ENCODE measurements at regions not wholly inside any gene's neighbourhood (a gene's known extent, or its start where the extent isn't known, plus 50 kb on each side); places are given as distances from the start of the nearest gene placed in this dataset.
"Not testable (repeated sequence)": the region's sequence is repeated elsewhere in the genome, so short reads cannot be mapped to it uniquely, and the experiment has no call there.

DNA sequence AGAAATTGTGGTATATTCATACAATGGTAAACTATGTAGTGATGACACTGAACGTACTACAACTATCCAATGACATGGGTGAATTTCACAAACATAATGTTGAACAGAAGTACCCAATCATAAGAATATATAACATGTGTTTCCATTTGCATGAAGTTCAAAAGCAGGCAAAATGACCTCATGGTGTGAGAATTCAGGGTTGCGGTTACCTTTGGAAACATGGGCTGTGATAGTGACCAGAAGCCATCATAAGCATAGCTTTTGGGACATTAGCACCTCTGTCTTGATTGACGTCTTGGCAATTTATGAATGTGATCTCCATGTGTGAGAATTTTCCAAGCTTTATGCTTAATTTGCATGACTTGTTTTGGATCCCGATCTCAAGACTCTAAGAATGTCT, 500.1 kb upstream of the JAG1 start:
- no peaks in the 10 kb centered on the region for H3K36me3 ChIP-seq (ENCODE audit: control insufficient read depth in 4 of 4, insufficient read depth in 4 of 4, low read length in 3 of 4)
- POLR2A ChIA-PET: no interaction called here
- H3K9me3 ChIP-seq (ENCODE audit: control extremely low read depth in 1 of 5, control insufficient read depth in 4 of 5, insufficient read depth in 2 of 5, low read depth in 1 of 5, low read length in 4 of 5): no peaks in the 10 kb centered on the region
- no peak overlapping the region for H3K4me3 ChIP-seq (ENCODE audit: control insufficient read depth in 1 of 7, extremely low read depth in 1 of 7, insufficient read depth in 4 of 7, low read depth in 2 of 7, low read length in 6 of 7)
- H3K4me1 ChIP-seq (ENCODE audit: control extremely low read depth in 1 of 4, control insufficient read depth in 4 of 4, insufficient read depth in 4 of 4, low read length in 3 of 4): peaks cover 0 to 24% (median 10%) of the 10 kb centered on the region in 4 experiments
- DNase-seq: no peak
- 97% methylated on average over 3 of the region's 4 CpGs for WGBS (ENCODE audit: insufficient coverage)
- H3K27ac ChIP-seq (ENCODE audit: insufficient read depth in 1 of 2, low read depth in 1 of 2, low read length in 2 of 2, poor library complexity in 1 of 2, severe bottlenecking in 2 of 2): no peak overlapping the region
- CTCF ChIA-PET: interaction anchor here (1.0 kb wide), 1 partner anchor 15 kb away, joined by 3 read pairs; no protein-coding TSS in a partner anchor
- no peaks in the 10 kb centered on the region for H3K27me3 ChIP-seq (replicated peaks in 2 of 5; ENCODE audit: control insufficient read depth in 4 of 5, insufficient read depth in 5 of 5, low read length in 4 of 5)

DNA sequence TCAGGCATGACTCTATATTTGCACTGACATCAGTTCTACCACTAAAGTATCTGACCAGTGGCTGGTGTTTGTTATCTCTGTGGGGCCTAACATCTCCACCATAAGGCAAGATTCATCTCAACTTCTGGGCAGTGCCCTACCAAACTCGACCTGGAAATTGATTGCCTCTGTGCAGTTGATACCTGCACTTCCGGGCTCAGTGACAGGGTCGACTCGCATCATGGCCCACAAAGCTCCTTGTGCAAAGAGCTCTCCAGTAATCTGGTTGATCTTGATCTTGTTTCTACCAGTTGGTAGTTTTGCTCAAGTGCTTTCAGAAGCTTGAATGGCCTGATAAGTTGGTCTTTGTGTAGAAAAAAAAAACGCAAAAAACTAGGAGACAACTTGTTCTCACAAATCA, 501.1 kb upstream of the JAG1 start:
- Histone ChIP-seq H3K27me3 (replicated peaks in 2 of 5; ENCODE audit: control insufficient read depth in 4 of 5, insufficient read depth in 5 of 5, low read length in 4 of 5) (no peaks in the 10 kb centered on the region), H3K9me3 (ENCODE audit: control extremely low read depth in 1 of 5, control insufficient read depth in 4 of 5, insufficient read depth in 2 of 5, low read depth in 1 of 5, low read length in 4 of 5) (no peaks in the 10 kb centered on the region), H3K4me1 (ENCODE audit: control extremely low read depth in 1 of 4, control insufficient read depth in 4 of 4, insufficient read depth in 4 of 4, low read length in 3 of 4) (peaks cover 0 to 18% (median 5%) of the 10 kb centered on the region in 4 experiments), H3K27ac (ENCODE audit: insufficient read depth in 1 of 2, low read depth in 1 of 2, low read length in 2 of 2, poor library complexity in 1 of 2, severe bottlenecking in 2 of 2) (no peak overlapping the region), H3K4me3 (ENCODE audit: control insufficient read depth in 1 of 7, extremely low read depth in 1 of 7, insufficient read depth in 4 of 7, low read depth in 2 of 7, low read length in 6 of 7) (no peak overlapping the region), H3K36me3 (ENCODE audit: control insufficient read depth in 4 of 4, insufficient read depth in 4 of 4, low read length in 3 of 4) (no peaks in the 10 kb centered on the region)
- 39% methylated on average over 4 of the region's 5 CpGs for WGBS (ENCODE audit: insufficient coverage)
- ChIA-PET CTCF (no interaction called here), POLR2A (no interaction called here)
- DNase-seq: no peak

DNA sequence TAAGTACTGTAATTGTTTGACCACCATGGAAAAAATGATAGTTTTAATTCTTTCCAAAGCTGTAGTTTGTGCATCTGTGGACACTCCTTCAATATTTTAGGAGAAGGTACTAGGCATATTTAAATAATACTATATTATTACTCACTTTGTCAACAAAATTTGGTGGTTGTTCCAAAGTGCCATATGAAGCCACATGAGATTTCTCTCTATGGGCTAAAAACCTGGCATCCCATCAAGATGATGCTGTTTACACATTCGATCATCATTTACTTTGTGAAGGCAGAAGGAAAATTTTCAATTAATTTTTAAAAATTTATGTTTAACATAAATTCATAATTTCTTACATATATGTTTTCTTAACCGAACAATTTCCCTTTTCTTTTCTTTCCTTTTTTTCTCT, 502.6 kb upstream of the JAG1 start:
- no CpG with 5 or more reads among the region's 2 CpGs for WGBS (ENCODE audit: insufficient coverage)
- POLR2A ChIA-PET: no interaction called here
- no peak for DNase-seq
- Histone ChIP-seq H3K4me3 (ENCODE audit: control insufficient read depth in 1 of 7, extremely low read depth in 1 of 7, insufficient read depth in 4 of 7, low read depth in 2 of 7, low read length in 6 of 7) (no peak overlapping the region), H3K4me1 (ENCODE audit: control extremely low read depth in 1 of 4, control insufficient read depth in 4 of 4, insufficient read depth in 4 of 4, low read length in 3 of 4) (peaks cover 0 to 4% (median 0%) of the 10 kb centered on the region in 4 experiments), H3K27me3 (replicated peaks in 2 of 5; ENCODE audit: control insufficient read depth in 4 of 5, insufficient read depth in 5 of 5, low read length in 4 of 5) (no peaks in the 10 kb centered on the region), H3K27ac (ENCODE audit: insufficient read depth in 1 of 2, low read depth in 1 of 2, low read length in 2 of 2, poor library complexity in 1 of 2, severe bottlenecking in 2 of 2) (no peak overlapping the region), H3K36me3 (ENCODE audit: control insufficient read depth in 4 of 4, insufficient read depth in 4 of 4, low read length in 3 of 4) (no peaks in the 10 kb centered on the region), H3K9me3 (ENCODE audit: control extremely low read depth in 1 of 5, control insufficient read depth in 4 of 5, insufficient read depth in 2 of 5, low read depth in 1 of 5, low read length in 4 of 5) (peaks cover 0 to 9% (median 0%) of the 10 kb centered on the region in 5 experiments)
- CTCF ChIA-PET: no interaction called here

DNA sequence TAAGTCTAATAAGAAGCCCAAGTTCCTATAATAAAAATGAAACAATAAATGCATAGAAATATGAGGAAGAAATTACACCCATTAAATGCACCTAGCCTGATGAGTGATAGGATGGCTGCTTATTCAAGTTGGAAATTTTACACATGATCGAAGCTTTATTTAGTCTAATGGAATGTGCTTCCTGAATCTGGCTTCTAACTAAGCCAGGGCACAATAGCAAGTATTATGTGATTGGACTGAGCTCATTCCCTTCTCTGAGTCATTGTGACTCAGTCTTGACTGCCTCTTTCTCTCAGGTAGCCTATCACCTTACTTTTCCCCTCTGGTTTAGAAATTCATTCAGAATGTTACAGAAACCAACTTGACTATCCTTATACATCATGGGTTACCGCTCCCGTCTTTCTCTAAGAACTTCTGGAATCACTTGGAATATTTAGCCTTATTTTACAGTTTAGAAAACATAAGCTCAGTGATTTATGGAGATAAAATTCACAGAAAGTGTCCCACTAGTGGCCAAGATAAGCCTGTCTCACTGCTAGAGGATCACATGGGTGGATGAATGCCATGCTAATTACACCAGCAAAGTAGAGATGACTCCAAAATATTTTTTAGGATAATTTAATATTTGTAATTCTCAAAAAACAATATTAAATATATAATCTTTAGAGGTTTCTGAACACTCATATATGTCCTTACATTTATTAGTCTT, 505.3 kb upstream of the JAG1 start:
- WGBS (ENCODE audit: insufficient coverage): 100% methylated on average over 1 of the region's 3 CpGs
- ChIA-PET POLR2A (no interaction called here), CTCF (no interaction called here)
- peaks cover 0 to 9% (median 2%) of the 10 kb centered on the region in 4 experiments for H3K4me1 ChIP-seq (ENCODE audit: control extremely low read depth in 1 of 4, control insufficient read depth in 4 of 4, insufficient read depth in 4 of 4, low read length in 3 of 4)
- H3K9me3 ChIP-seq (ENCODE audit: control extremely low read depth in 1 of 5, control insufficient read depth in 4 of 5, insufficient read depth in 2 of 5, low read depth in 1 of 5, low read length in 4 of 5): peaks cover 0 to 9% (median 0%) of the 10 kb centered on the region in 5 experiments
- no peaks in the 10 kb centered on the region for H3K27me3 ChIP-seq (replicated peaks in 2 of 5; ENCODE audit: control insufficient read depth in 4 of 5, insufficient read depth in 5 of 5, low read length in 4 of 5)
- DNase-seq: no peak
- no peak overlapping the region for H3K27ac ChIP-seq (ENCODE audit: insufficient read depth in 1 of 2, low read depth in 1 of 2, low read length in 2 of 2, poor library complexity in 1 of 2, severe bottlenecking in 2 of 2)
- no peaks in the 10 kb centered on the region for H3K36me3 ChIP-seq (ENCODE audit: control insufficient read depth in 4 of 4, insufficient read depth in 4 of 4, low read length in 3 of 4)
- no peak overlapping the region for H3K4me3 ChIP-seq (ENCODE audit: control insufficient read depth in 1 of 7, extremely low read depth in 1 of 7, insufficient read depth in 4 of 7, low read depth in 2 of 7, low read length in 6 of 7)

DNA sequence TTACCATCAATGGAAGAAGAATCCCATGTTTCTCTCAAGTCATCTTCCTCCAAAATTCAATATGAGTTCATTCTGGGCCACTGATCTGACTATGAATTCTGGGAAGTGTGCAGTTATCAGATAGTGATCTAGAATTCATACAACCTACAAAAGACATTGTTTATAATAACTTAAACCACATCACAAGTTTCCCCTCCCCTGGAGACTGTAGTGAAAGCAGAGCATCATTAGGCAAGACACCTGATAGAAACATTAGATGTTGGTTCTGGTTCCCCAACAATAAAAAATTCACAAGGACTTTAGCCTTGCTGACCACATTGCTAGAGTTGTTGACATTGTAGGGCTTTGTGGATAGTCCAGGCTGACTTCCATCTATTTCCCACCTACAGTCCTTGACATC, 506.4 kb upstream of the JAG1 start:
- no peaks in the 10 kb centered on the region for H3K27me3 ChIP-seq (replicated peaks in 2 of 5; ENCODE audit: control insufficient read depth in 4 of 5, insufficient read depth in 5 of 5, low read length in 4 of 5)
- CTCF ChIA-PET: no interaction called here
- no peaks in the 10 kb centered on the region for H3K36me3 ChIP-seq (ENCODE audit: control insufficient read depth in 4 of 4, insufficient read depth in 4 of 4, low read length in 3 of 4)
- peaks cover 0 to 9% (median 1%) of the 10 kb centered on the region in 5 experiments for H3K9me3 ChIP-seq (ENCODE audit: control extremely low read depth in 1 of 5, control insufficient read depth in 4 of 5, insufficient read depth in 2 of 5, low read depth in 1 of 5, low read length in 4 of 5)
- H3K27ac ChIP-seq (ENCODE audit: insufficient read depth in 1 of 2, low read depth in 1 of 2, low read length in 2 of 2, poor library complexity in 1 of 2, severe bottlenecking in 2 of 2): no peak overlapping the region
- POLR2A ChIA-PET: no interaction called here
- peaks cover 0 to 9% (median 0%) of the 10 kb centered on the region in 4 experiments for H3K4me1 ChIP-seq (ENCODE audit: control extremely low read depth in 1 of 4, control insufficient read depth in 4 of 4, insufficient read depth in 4 of 4, low read length in 3 of 4)
- H3K4me3 ChIP-seq (ENCODE audit: control insufficient read depth in 1 of 7, extremely low read depth in 1 of 7, insufficient read depth in 4 of 7, low read depth in 2 of 7, low read length in 6 of 7): no peak overlapping the region
- no peak for DNase-seq

DNA sequence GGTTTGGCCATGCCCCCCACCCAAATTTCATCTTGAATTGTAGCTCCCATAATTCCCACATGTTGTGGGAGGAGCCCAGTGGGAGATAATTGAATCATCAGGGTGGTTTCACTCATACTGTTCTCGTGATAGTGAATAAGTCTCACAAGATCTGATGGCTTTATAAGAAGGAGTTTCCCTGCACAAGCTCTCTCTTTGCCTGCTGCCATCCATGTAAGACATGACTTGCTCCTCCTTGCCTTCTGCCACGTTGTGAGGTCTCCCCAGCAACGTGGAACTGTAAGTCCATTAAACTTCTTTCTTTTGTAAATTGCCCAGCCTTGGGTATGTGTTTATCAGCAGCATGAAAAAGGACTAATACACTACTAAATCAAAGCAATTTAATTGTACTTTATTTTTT, 507.3 kb upstream of the JAG1 start:
- H3K4me3 ChIP-seq (ENCODE audit: control insufficient read depth in 1 of 7, extremely low read depth in 1 of 7, insufficient read depth in 4 of 7, low read depth in 2 of 7, low read length in 6 of 7); H3K27me3 ChIP-seq (replicated peaks in 2 of 5; ENCODE audit: control insufficient read depth in 4 of 5, insufficient read depth in 5 of 5, low read length in 4 of 5); DNase-seq; H3K36me3 ChIP-seq (ENCODE audit: control insufficient read depth in 4 of 4, insufficient read depth in 4 of 4, low read length in 3 of 4); POLR2A ChIA-PET; H3K9me3 ChIP-seq (ENCODE audit: control extremely low read depth in 1 of 5, control insufficient read depth in 4 of 5, insufficient read depth in 2 of 5, low read depth in 1 of 5, low read length in 4 of 5); H3K27ac ChIP-seq (ENCODE audit: insufficient read depth in 1 of 2, low read depth in 1 of 2, low read length in 2 of 2, poor library complexity in 1 of 2, severe bottlenecking in 2 of 2); H3K4me1 ChIP-seq (ENCODE audit: control extremely low read depth in 1 of 4, control insufficient read depth in 4 of 4, insufficient read depth in 4 of 4, low read length in 3 of 4); CTCF ChIA-PET: not testable (repeated sequence)
- 100% methylated on average over 3 of the region's 3 CpGs for WGBS (ENCODE audit: insufficient coverage)

DNA sequence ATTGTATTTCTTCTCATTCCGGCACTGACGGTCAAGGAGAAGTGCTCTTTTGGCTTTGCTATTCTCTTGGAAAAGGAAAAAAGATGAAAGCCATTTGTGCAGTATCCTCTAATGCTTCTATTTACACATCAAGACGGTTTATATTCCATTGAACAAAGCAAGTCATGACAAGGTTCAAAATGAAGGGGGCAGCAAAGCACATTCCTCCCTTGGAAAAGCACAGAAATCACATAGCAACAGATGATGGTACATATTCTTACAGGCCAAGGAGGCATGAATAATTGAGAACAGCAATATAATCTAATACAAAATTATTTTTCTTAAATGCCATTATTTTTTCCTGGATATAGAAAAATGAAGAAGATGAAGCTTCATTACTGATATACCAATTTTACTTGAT, 508.2 kb upstream of the JAG1 start:
- WGBS (ENCODE audit: insufficient coverage): 100% methylated on average over 2 of the region's 3 CpGs
- POLR2A ChIA-PET: no interaction called here
- no peaks in the 10 kb centered on the region for H3K36me3 ChIP-seq (ENCODE audit: control insufficient read depth in 4 of 4, insufficient read depth in 4 of 4, low read length in 3 of 4)
- H3K4me1 ChIP-seq (ENCODE audit: control extremely low read depth in 1 of 4, control insufficient read depth in 4 of 4, insufficient read depth in 4 of 4, low read length in 3 of 4): peaks cover 0 to 9% (median 0%) of the 10 kb centered on the region in 4 experiments
- no peak overlapping the region for H3K4me3 ChIP-seq (ENCODE audit: control insufficient read depth in 1 of 7, extremely low read depth in 1 of 7, insufficient read depth in 4 of 7, low read depth in 2 of 7, low read length in 6 of 7)
- peaks cover 0 to 9% (median 3%) of the 10 kb centered on the region in 5 experiments for H3K9me3 ChIP-seq (ENCODE audit: control extremely low read depth in 1 of 5, control insufficient read depth in 4 of 5, insufficient read depth in 2 of 5, low read depth in 1 of 5, low read length in 4 of 5)
- no peak for DNase-seq
- H3K27ac ChIP-seq (ENCODE audit: insufficient read depth in 1 of 2, low read depth in 1 of 2, low read length in 2 of 2, poor library complexity in 1 of 2, severe bottlenecking in 2 of 2): no peak overlapping the region
- CTCF ChIA-PET: no interaction called here
- no peaks in the 10 kb centered on the region for H3K27me3 ChIP-seq (replicated peaks in 2 of 5; ENCODE audit: control insufficient read depth in 4 of 5, insufficient read depth in 5 of 5, low read length in 4 of 5)
